ENCODE measurements at regions not wholly inside any gene's neighbourhood (a gene's known extent, or its start where the extent isn't known, plus 50 kb on each side); places are given as distances from the start of the nearest gene placed in this dataset.
"Not testable (repeated sequence)": the region's sequence is repeated elsewhere in the genome, so short reads cannot be mapped to it uniquely, and the experiment has no call there.

DNA sequence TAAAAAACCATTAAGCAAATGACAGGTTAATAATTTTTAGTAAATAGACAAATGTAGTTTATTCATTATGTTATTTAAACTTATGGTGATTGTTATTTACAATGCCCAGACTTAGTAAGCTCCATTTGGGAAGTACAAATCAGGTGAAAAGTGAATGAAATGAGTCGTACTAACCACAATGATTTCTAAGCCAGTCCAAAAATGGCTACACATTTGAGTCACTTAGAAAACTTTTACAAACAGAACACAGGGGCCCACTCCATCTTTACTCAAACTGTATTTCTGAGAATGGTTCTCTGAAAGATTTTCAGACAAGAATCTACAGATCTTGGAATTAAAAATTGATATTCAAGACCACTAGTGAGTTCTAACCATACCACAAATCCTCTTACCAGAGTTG is 653.3 kb upstream of the MIS18BP1 start:
- no peak for TF ChIP-seq CTCF (IDR thresholded peaks at IDR 0.05; ENCODE audit: borderline replicate concordance, insufficient read depth, low read depth, low read length)
- H3K4me3 ChIP-seq (ENCODE audit: low read depth, low read length) = no peak overlapping the region

GRCh38 chr14:45905672-45906071 is 652.7 kb upstream of the MIS18BP1 start:
- no peak for TF ChIP-seq CTCF (IDR thresholded peaks at IDR 0.05; ENCODE audit: borderline replicate concordance, insufficient read depth, low read depth, low read length)

DNA sequence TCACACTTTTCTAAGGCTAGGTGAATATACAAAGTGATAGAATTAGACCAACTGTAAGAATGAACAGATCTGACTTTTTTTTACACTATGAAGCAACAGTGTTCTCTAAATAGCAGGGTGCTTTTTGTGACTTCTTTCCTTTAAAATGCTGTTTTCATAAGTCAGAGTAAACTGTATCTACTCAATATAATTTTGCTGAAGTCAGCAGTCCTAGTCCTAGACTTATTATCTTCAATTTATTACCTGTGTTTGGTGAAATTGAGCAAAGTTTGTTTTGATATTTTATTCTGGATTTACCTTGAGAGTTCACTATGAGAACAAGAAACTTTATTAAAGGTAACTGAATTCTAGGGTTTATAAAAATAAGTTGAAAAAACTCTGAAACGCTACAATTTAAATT is 651.3 kb upstream of the MIS18BP1 start:
- no peak for TF ChIP-seq CTCF (IDR thresholded peaks at IDR 0.05; ENCODE audit: borderline replicate concordance, insufficient read depth, low read depth, low read length)
- H3K4me3 ChIP-seq (ENCODE audit: low read depth, low read length) = no peak overlapping the region

More at GRCh38 chr14:45905672-45906071, 652.7 kb upstream of the MIS18BP1 start:
- no peak overlapping the region for H3K4me3 ChIP-seq (ENCODE audit: low read depth, low read length)

DNA sequence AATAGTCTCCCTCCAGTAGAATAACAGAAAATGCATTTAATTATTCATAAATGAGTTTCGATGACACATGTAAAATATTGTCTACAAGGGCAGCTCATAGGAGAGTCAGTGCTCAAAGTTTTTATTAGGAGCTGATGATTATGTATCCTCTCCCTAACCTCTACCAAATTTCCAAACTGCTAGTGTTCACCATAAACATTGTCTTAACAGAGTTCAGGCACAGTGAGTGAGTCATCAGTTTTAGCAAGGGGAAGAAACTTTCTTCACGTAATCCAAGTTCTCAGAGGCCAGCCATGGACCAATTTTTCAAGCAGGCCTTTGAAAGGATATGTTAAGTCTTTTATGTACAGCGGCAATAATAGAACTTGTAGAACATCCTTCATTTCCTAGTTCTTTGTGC is 649.2 kb upstream of the MIS18BP1 start:
- no peak overlapping the region for H3K4me3 ChIP-seq (ENCODE audit: low read depth, low read length)
- TF ChIP-seq CTCF (IDR thresholded peaks at IDR 0.05; ENCODE audit: borderline replicate concordance, insufficient read depth, low read depth, low read length) = no peak

GRCh38 chr14:45897439-45897838 is 644.4 kb upstream of the MIS18BP1 start:
- no peak for TF ChIP-seq CTCF (IDR thresholded peaks at IDR 0.05; ENCODE audit: borderline replicate concordance, insufficient read depth, low read depth, low read length)
- no peak overlapping the region for H3K4me3 ChIP-seq (ENCODE audit: low read depth, low read length)

DNA sequence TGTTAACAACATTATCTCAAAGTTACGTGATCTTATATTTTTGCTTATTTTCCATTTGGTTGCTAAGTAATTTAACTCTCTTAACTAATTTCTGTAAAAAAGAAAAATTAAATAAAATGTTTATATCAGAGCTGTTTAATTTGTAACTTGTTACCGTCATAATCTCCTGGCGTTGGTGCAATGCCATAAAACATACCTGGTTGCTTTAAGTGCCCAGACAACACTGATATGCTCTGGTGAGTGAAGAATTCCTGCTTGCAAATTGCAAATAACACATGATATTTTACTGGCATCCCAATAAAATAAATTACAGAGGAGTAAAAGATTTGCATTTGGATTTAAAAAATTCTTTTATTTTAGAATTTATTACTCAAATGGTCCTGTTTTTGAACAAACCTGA is 640.1 kb upstream of the MIS18BP1 start:
- no peak overlapping the region for H3K4me3 ChIP-seq (ENCODE audit: low read depth, low read length)
- TF ChIP-seq CTCF (IDR thresholded peaks at IDR 0.05; ENCODE audit: borderline replicate concordance, insufficient read depth, low read depth, low read length) = no peak

GRCh38 chr14:45891417-45892080 is 638.5 kb upstream of the MIS18BP1 start:
- H3K4me3 ChIP-seq (ENCODE audit: low read depth, low read length) = no peak overlapping the region
- no peak for TF ChIP-seq CTCF (IDR thresholded peaks at IDR 0.05; ENCODE audit: borderline replicate concordance, insufficient read depth, low read depth, low read length)

DNA sequence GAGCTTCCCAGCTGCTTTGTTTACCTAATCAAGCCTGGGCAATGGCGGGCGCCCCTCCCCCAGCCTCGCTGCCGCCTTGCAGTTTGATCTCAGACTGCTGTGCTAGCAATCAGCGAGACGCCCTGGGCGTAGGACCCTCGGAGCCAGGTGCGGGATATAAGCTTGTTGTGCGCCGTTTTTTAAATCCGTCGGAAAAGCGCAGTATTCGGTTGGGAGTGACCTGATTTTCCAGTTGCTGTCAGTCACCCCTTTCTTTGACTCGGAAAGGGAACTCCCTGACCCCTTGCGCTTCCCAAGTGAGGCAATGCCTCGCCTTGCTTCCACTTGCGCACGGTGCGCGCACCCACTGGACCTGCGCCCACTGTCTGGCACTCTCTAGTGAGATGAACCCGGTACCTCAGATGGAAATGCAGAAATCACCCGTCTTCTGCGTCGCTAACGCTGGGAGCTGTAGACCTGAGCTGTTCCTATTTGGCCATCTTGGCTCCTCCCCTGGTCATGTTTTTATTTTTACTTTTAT is 635.8 kb upstream of the MIS18BP1 start:
- not testable (repeated sequence) for H3K4me3 ChIP-seq (ENCODE audit: low read depth, low read length)

Measured in GM12875 (cell line).